WTC11 (cell line): ENCODE measurements at regions not wholly inside any gene's neighbourhood (a gene's known extent, or its start where the extent isn't known, plus 50 kb on each side); places are given as distances from the start of the nearest gene placed in this dataset.

Experiments used
- ATF1 ChIP-seq: sonication (generic); formaldehyde crosslinking; IDR thresholded peaks from 2 replicates; pipeline ENCODE4 v1.8.1; 2023; ENCODE audit warnings: mild to moderate bottlenecking, moderate library complexity, missing genetic modification reagents
- CBFB ChIP-seq: sonication (generic); formaldehyde crosslinking; IDR thresholded peaks from 2 replicates; pipeline ENCODE4 v1.8.1; 2022; ENCODE audit warnings: mild to moderate bottlenecking, low read depth, missing genetic modification reagents
- CDX4 ChIP-seq: fragments of 250-450 bp; sonication (Bioruptor Pico); IDR thresholded peaks from 2 replicates; pipeline ENCODE4 v1.9.0; 2021; ENCODE audit warnings: moderate library complexity, mild to moderate bottlenecking, inconsistent platforms, borderline replicate concordance
- CREB1 ChIP-seq: sonication (generic); formaldehyde crosslinking; IDR thresholded peaks from 2 replicates; pipeline ENCODE4 v1.8.0; 2023; ENCODE audit warnings: mild to moderate bottlenecking, missing genetic modification reagents
- E2F5 ChIP-seq: sonication (generic); formaldehyde crosslinking; IDR thresholded peaks from 2 replicates; pipeline ENCODE4 v1.8.1; 2022; ENCODE audit warnings: mild to moderate bottlenecking, moderate library complexity, missing genetic modification reagents
- HMGA2 ChIP-seq: fragments of 250-450 bp; sonication (Bioruptor Pico); IDR thresholded peaks from 2 replicates; pipeline ENCODE4 v1.4.0; 2021; ENCODE audit warnings: mild to moderate bottlenecking, moderate library complexity
- MXD4 ChIP-seq: fragments of 250-450 bp; sonication (Bioruptor Pico); IDR thresholded peaks from 2 replicates; pipeline ENCODE4 v1.8.0; 2021; ENCODE audit warnings: mild to moderate bottlenecking, moderate library complexity, borderline replicate concordance
- NR1H2 ChIP-seq: sonication (generic); formaldehyde crosslinking; IDR thresholded peaks from 2 replicates; pipeline ENCODE4 v1.9.0; 2021; ENCODE audit warnings: mild to moderate bottlenecking, moderate library complexity, missing genetic modification reagents
- SMAD3 ChIP-seq: sonication (generic); formaldehyde crosslinking; IDR thresholded peaks from 2 replicates; pipeline ENCODE4 v1.8.0; 2022; ENCODE audit warnings: missing genetic modification reagents, mild to moderate bottlenecking, borderline replicate concordance
- ZNF138 ChIP-seq: sonication (generic); formaldehyde crosslinking; conservative IDR thresholded peaks from 2 replicates; pipeline ENCODE4 v1.8.1; 2022; ENCODE audit warnings: mild to moderate bottlenecking, moderate library complexity, missing genetic modification reagents
- TF ChIP-seq, protein P1 (sequence below): fragments of 200-600 bp; IDR thresholded peaks from 2 replicates; pipeline ENCODE4 v1.8.0; 2022; ENCODE audit warnings: antibody characterized with exemption
- TF ChIP-seq, protein P2 (sequence below): sonication (generic); formaldehyde crosslinking; IDR thresholded peaks from 2 replicates; pipeline ENCODE4 v1.8.0; 2022; ENCODE audit warnings: mild to moderate bottlenecking, missing genetic modification reagents
- TF ChIP-seq, protein P3 (sequence below): sonication (generic); formaldehyde crosslinking; IDR thresholded peaks from 2 replicates; pipeline ENCODE4 v1.8.1; 2023; ENCODE audit warnings: mild to moderate bottlenecking, missing genetic modification reagents, moderate library complexity
- TF ChIP-seq, protein P4 (sequence below): fragments of 250-450 bp; sonication (Bioruptor Pico); IDR thresholded peaks from 2 replicates; pipeline ENCODE4 v1.8.0; 2021; ENCODE audit warnings: mild to moderate bottlenecking

DNA sequence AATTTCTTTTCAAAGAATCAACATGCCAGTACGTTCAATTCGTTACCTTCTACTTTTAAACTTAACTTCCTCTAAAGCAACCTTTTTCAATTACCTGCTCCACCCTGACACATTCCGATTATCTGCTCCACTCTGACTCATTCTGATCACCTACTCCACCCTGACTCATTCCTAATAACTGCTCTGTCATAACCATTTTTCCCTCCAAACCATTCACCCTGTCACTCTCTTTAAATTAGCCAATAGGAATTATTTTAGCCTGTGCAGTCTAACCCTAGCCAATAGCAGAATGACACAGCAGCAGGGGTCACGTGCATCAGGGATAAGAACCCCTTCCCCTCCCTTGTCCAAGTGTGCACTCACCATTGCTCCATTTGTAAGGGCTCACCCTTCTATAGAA lies 557.4 kb upstream of the EYS start:
- TF ChIP-seq, protein P1, sequence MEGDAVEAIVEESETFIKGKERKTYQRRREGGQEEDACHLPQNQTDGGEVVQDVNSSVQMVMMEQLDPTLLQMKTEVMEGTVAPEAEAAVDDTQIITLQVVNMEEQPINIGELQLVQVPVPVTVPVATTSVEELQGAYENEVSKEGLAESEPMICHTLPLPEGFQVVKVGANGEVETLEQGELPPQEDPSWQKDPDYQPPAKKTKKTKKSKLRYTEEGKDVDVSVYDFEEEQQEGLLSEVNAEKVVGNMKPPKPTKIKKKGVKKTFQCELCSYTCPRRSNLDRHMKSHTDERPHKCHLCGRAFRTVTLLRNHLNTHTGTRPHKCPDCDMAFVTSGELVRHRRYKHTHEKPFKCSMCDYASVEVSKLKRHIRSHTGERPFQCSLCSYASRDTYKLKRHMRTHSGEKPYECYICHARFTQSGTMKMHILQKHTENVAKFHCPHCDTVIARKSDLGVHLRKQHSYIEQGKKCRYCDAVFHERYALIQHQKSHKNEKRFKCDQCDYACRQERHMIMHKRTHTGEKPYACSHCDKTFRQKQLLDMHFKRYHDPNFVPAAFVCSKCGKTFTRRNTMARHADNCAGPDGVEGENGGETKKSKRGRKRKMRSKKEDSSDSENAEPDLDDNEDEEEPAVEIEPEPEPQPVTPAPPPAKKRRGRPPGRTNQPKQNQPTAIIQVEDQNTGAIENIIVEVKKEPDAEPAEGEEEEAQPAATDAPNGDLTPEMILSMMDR: no peak
- no peak for TF ChIP-seq ZNF138 (CRISPR knock-in tag)
- no peak for TF ChIP-seq HMGA2 (CRISPR knock-in tag)
- TF ChIP-seq, protein P2, sequence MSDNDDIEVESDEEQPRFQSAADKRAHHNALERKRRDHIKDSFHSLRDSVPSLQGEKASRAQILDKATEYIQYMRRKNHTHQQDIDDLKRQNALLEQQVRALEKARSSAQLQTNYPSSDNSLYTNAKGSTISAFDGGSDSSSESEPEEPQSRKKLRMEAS (CRISPR knock-in tag): no peak
- no peak for TF ChIP-seq ATF1 (CRISPR knock-in tag)
- no peak for TF ChIP-seq MXD4 (CRISPR knock-in tag)
- no peak for TF ChIP-seq CREB1 (CRISPR knock-in tag)
- TF ChIP-seq CDX4 (CRISPR knock-in tag): no peak
- TF ChIP-seq NR1H2 (CRISPR knock-in tag): no peak
- no peak for TF ChIP-seq E2F5 (CRISPR knock-in tag)
- no peak for TF ChIP-seq SMAD3 (CRISPR knock-in tag)
- no peak for TF ChIP-seq CBFB (CRISPR knock-in tag)
- TF ChIP-seq, protein P3, sequence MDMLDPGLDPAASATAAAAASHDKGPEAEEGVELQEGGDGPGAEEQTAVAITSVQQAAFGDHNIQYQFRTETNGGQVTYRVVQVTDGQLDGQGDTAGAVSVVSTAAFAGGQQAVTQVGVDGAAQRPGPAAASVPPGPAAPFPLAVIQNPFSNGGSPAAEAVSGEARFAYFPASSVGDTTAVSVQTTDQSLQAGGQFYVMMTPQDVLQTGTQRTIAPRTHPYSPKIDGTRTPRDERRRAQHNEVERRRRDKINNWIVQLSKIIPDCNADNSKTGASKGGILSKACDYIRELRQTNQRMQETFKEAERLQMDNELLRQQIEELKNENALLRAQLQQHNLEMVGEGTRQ (CRISPR knock-in tag): no peak
- TF ChIP-seq, protein P4, sequence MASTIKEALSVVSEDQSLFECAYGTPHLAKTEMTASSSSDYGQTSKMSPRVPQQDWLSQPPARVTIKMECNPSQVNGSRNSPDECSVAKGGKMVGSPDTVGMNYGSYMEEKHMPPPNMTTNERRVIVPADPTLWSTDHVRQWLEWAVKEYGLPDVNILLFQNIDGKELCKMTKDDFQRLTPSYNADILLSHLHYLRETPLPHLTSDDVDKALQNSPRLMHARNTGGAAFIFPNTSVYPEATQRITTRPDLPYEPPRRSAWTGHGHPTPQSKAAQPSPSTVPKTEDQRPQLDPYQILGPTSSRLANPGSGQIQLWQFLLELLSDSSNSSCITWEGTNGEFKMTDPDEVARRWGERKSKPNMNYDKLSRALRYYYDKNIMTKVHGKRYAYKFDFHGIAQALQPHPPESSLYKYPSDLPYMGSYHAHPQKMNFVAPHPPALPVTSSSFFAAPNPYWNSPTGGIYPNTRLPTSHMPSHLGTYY (CRISPR knock-in tag): no peak
